SKM-1 treated with dmso at 0.1 percent for 144 hours (cell line): ENCODE measurements at regions not wholly inside any gene's neighbourhood (a gene's known extent, or its start where the extent isn't known, plus 50 kb on each side); places are given as distances from the start of the nearest gene placed in this dataset.

Experiments
- DNase-seq: peaks from one replicate; lab custom pipeline; 2025; ENCODE audit not compliant: unreplicated experiment; lab: John Stamatoyannopoulos, UW

DNA sequence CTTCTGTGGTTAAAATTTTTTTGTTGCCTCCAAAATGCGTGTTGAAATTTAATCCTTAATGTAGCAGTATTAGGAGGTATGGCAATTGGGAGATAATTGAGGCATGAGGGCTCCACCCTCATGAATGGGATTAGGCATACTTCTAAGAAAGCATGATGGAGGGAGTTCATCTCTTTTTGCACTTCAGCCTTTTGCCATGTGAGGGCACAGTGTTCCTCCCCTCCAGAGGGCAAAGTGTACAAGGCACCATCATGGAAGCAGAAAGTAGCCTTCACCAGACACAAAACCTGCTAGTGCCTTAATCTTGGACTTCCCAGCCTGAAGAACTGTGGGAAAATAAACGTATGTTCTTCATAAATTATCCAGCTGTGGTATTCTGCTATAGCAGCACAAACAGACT is 429.5 kb downstream of the ZIC1 start:
- peak; percentile 17 for DNase-seq

DNA sequence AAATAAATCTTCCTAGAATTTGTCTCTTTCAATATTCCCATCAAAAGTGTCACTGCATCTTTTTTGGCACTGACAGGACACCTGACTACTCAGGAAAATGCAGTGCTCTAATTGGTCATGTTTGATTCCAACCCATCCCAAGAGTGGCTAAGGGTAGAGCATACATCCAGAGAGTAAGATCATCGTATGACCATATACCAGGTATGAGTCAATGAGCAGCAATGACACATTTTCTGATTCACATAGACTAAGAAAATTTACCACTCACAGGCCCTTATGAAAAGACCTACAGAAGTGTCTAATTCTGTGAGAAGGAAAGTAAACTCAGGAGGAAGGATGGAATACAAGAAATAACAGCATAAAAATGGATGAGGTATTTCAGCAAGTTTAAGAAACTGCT is 434.2 kb downstream of the ZIC1 start:
- DNase-seq, result no peak

- no peak for DNase-seq
Measured at GRCh38 chr3:147846293-147846692, 437.1 kb downstream of the ZIC1 start.

DNA sequence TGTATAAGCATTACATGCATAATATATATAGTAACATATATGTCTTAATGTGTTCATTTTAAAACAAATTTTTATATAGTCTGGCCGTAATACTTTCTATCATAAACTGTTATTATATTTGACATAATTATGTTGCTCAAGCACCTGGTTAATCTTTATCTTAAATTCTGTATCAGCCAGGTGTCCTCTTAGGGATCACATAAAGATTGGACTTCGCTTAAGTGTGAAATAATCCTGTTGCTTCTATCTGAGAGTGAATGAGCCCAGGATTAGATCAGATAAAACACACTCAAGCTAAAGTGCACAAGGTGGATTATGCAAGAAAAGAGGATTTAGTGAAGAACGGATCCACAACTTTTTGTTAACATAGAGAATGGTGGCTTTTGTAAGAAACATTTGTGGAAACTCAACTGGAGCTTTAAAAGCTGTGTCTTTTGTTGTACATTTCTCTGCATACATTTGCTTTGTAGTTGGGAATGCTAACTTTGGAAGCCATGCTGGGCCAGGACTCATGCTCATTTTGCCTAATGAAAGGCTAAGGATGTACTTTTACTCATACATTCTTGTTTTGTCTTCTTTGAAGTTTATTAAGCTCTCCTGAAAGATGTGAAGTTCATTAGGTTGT is 437.8 kb downstream of the ZIC1 start:
- no peak for DNase-seq

- no peak for DNase-seq
Measured at GRCh38 chr3:147851062-147851461, 441.9 kb downstream of the ZIC1 start.

DNA sequence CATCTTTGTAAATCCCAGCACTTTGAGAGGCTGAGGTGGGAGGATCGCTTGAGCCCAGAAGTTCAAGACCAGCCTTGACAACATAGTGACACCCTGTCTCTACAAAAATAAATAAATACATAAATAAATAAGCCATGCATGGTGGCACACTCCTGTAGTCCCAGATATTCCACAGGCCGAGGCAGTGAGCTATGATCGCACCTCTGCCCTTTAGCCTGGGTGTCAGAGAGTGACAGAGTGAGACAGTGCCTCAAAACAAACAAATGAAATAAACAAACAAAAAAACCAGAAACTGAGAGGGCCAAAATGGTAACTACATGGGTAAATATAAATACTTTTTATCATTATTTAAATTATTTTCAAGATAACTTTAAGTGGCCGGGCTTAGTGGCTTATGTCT is 445.4 kb downstream of the ZIC1 start:
- DNase-seq, result no peak

DNA sequence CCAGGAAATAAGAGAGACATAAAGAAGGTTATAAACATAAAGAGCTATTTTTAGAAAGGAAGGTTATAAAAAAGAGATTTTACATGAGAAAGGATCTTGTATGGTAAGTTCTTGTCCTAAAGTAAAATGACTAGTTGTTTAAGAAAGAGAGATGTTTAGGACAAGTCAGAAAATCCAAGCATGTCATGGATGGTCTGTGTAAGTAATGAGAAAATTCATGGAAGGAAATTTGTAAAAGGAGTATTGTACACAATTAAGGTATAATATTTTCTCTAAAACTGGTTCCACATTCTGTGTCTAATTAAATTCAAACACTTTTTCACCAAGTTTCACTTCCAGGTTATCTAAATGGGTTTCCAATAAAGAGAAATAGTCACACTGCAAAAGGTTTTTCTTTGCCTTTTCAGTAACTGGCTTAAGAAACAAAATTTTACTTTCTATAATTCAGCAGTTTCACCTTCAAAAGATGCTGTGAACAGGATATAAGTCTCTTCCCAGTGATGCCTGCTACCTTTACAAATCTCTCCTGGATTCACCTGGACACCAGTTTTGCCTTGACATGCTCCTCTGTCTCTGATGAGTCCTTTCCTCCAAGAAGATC is 455.7 kb downstream of the ZIC1 start:
- no peak for DNase-seq

DNA sequence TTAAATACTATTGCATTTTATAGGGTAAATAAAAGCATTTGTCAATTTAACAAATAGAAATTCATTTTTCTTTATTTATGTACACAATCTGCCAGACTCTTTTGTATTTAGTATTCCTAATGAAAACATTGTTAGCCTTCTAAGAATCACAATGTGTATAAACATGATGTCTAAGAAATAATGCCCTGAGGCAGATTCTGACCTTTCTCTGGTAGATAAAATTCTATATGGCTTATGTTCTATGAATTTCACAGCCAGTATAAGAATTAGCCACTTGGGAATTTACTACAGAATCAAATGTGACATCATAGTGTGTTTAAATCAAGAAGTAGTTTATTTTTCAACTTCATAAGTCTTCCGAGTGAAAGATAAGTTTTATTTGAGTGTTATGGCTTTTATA is 457.4 kb downstream of the ZIC1 start:
- DNase-seq, result no peak

DNA sequence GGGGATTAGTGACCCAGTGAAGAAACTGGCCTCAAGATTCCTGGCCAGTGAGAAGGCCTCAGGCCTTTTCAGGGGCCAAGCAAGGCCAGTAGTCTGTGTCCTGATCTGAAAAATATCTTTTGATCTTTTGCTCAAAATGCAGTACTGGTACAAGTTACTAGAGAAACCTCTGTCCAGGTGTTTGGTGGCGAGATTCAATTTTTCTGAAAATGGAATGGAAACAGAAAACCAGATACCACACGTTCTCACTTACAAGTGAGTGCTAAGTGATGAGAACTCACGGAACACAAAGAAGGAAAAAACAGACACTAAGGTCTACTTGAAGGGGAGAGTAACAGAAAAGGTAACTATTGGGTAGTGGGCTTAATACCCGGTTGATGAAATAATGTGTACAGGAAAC is 463.4 kb downstream of the ZIC1 start:
- no peak for DNase-seq

DNA sequence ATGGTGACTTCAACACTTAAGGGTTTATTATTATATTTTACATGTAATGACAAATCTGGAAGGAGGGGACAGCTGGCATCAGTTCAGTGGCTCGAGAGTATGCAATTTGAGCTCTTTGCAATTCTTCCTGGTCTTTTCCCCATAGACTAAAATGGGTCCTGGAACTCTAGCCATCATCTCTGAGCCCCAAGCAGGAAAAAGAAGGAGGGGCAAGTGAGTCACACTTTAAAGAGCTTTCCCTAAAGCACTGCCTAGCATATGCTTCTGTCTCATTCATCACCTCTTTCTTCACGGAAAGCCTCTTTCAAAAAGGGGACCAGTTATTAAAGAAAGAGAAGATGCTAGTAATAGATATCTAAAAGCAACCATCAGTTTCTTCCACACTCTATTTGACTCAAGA is 466.3 kb downstream of the ZIC1 start:
- DNase-seq, result no peak

- DNase-seq, result no peak
Measured at GRCh38 chr3:147881933-147882332, 472.8 kb downstream of the ZIC1 start.

DNA sequence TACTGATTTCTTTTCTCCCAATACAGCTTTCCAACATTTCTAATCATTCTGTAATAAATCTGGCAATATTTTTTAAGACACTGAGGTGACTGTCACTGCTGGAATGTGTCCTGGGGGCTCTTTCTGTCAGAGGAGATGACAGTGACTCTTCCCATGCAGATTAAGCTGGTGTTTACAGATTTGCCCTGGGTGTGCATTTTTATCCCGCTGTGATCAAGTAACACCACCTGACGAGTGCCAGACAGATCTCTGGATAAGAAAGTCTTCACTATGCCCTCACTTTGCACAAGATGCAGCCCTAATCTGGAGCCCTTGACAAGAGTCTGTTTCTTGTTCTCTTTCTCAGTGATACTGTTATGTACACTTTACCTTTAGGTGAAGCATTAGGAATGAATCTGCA is 477.7 kb downstream of the ZIC1 start:
- DNase-seq, result no peak

DNA sequence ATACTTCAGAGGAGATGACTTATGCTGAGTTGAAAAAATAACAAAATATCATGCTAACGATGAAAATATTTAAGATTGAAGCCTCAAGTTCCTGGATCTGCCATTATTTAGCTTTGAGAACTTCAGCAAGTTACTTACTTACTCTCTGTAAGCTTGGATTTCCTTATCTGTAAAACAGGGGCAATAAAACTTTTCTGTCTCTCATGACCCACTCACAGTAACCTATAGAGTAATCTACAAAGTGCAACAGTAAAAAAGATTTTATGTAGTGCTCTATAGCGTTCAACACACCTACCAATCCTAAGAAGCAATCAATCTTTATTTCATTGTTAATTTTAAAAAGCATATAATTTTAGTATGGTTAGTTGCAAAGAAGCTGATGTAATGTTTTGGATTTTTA is 478.6 kb downstream of the ZIC1 start:
- no peak for DNase-seq

DNA sequence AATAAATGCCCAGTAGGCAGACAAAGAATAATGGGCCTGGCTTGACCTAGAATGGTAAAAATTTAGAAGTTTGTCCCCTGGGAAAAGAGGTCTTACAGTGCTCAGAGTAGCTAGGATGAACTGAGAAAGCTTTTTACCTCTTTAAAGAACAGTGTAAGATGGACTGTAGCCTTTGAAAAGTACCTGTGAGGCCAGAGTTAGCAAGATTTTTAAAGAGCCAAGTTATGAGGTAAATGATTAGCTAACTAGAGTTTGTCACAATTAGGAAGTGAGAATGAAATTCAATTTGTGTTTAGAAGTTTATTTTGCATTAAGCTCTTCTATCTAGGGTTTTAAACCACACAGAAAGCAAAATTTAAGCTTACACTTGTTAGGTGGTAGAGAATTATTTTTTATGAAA is 480.9 kb downstream of the ZIC1 start:
- DNase-seq, result no peak

DNA sequence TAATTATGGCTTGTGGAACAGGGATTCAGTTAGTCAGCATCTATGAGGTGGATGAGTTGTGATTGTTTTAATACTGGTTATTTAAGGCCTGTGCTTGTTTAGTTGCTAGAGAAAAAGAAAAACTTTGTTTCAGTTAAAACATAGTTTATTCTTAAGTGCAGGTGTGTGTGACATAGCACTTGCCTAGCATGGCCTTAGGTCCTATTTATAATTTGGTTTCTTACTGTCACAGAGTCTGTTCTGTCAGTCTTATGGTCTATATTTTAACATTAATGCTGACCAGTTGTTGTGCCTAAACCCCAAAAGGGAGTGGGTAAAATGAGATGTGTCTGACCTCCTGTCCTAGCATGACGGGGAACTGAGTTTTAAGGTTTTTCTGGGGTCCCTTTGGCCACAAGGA is 486.3 kb downstream of the ZIC1 start:
- no peak for DNase-seq

DNA sequence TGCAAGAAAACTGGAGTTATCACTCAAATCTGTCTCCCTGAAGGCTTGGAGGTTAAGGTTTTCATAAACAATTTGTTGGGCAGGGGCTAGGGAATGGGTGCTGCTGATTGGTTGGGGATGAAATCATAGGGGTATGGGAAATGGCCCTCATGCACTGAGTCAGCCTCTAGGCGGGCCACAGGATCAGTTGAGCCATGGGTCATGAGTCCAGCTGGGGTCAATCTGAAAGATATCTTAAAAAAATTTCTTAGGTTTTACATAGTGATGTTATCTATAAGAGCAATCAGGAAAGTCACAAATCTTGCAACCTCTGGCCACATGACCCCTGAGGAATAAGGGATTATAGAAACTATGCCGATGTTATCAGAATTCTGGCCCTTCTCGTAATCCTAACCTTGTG is 491.7 kb downstream of the ZIC1 start:
- DNase-seq, result no peak

DNA sequence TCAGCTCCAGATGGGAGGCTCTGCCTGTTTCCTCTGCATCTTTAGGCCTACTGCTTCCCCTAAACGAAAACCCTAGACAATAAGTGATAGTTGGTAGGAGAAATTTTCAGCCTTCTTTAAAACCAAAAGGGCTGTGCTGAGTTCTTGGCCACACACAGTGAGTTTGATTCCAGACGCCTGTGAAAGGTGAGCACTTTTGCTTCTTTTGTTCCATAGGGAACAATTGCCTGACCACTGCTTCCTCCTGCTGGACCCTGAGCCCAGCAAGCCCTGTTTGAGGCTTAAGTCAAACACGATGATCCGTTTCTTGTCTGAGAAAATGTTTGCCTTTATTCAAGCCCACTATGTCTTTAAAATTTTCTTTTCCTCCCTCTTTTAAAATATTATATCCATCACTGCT is 493.9 kb downstream of the ZIC1 start:
- DNase-seq, result no peak

DNA sequence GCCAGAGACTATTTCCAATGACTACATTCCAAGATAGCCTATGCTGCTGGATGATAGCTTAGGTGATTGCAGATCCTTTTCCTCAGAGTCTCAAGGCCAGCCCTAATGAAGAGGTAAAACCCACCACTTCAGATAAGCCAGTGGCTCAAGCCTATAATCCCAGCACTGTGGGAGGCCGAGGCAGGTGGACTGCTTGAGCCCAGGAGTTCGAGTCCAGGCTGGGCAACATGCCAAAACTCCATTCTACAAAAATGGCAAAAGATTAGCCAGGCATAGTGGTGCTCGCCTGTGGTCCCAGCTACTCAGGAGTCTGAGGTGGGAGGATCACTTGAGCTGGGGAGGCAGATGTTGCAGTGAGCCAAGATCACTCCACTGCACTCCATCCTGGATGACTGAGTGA is 495.3 kb downstream of the ZIC1 start:
- DNase-seq, result no peak

GRCh38 chr3:147906285-147906684 is 497.1 kb downstream of the ZIC1 start:
- no peak for DNase-seq

DNA sequence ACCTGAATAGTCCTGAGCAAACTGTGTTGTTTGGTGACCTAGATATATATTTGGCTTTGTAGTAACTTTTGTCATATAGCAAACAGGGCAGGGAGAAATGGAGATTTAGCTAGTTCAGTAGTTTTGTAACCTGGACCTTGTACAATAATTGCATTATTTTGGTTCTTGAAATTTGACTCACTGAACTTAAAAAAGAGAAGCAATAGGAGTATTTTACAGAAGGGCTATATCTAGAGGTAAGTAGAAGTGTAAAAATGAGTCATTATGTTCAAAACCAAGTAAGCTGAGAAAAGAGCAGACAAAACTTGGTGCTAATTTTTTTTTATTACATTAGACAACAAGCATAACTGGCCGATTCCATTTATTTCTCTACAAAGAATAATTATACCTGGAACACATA is 505.4 kb downstream of the ZIC1 start:
- no peak for DNase-seq

DNA sequence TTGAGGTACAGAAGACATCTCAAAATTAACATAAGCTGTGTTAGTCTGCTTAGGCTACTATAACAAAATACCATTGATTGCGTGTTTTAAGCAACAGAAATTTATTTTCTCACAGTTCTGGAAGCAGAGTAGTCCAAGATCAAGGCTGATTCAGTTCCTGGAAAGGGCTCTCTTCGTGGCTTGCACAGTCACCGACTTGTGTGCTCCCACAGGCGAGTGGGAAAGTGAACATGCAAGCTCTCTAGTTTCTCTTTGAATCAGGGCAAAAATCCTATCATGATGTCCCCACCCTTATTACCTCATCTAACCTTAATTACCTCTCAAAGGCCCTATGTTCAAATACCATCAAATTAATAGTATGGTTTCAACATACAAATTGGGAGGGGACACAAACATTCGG is 505.9 kb downstream of the ZIC1 start:
- no peak for DNase-seq

GRCh38 chr3:147919496-147919895 is 510.3 kb downstream of the ZIC1 start:
- no peak for DNase-seq

DNA sequence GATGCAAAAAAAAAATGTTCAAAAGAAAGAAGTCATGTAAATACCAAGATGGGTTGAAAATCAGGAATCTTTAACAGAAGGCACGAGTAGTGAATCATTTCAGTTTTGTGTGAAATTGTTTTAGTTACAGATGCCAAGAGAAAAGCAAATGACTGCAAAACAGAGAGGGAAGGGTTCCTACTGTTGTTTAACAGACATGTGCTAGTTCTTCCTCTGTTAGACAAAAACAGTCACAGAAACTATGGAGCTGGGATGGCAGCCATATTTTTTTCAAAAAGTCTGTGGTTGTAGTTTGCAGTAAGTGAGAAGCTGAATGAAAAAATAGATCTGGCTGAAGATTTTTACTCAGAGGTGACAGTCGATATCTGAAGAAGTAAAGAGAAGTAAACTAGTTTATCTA is 511.9 kb downstream of the ZIC1 start:
- no peak for DNase-seq
